ENCODE measurements at regions not wholly inside any gene's neighbourhood (a gene's known extent, or its start where the extent isn't known, plus 50 kb on each side); places are given as distances from the start of the nearest gene placed in this dataset.

- no peak for ATAC-seq
- intact Hi-C loops (cut with DNase I), result no loop called here
- no peak overlapping the region for H3K4me3 ChIP-seq
- no peak for DNase-seq
- H3K27me3 ChIP-seq, result no peaks in the 10 kb centered on the region
- H3K9me3 ChIP-seq, result no peaks in the 10 kb centered on the region
- no peak overlapping the region for H3K27ac ChIP-seq
- H3K36me3 ChIP-seq, result no peaks in the 10 kb centered on the region
- WGBS (ENCODE audit: insufficient coverage, low coverage, low lambda C conversion rate, missing lambda C conversion rate), result 53% methylated on average over 5 of the region's 5 CpGs
- no peak for TF ChIP-seq CTCF (IDR thresholded peaks at IDR 0.05)
- no peak for TF ChIP-seq POLR2A (IDR thresholded peaks at IDR 0.05)
- H3K4me1 ChIP-seq, result no peaks in the 10 kb centered on the region
Measured at GRCh38 chr2:126382998-126383397, 273.0 kb upstream of the GYPC start.

GRCh38 chr2:126383800-126384199, 272.2 kb upstream of the GYPC start:
- TF ChIP-seq POLR2A (IDR thresholded peaks at IDR 0.05) (no peak), CTCF (IDR thresholded peaks at IDR 0.05) (no peak)
- no peaks in the 10 kb centered on the region for H3K27me3 ChIP-seq
- H3K4me1 ChIP-seq, result no peaks in the 10 kb centered on the region
- no peak overlapping the region for H3K27ac ChIP-seq
- ATAC-seq (no peak), DNase-seq (no peak)
- intact Hi-C loops (cut with DNase I), result no loop called here
- no peaks in the 10 kb centered on the region for H3K36me3 ChIP-seq
- H3K4me3 ChIP-seq, result no peak overlapping the region
- no peaks in the 10 kb centered on the region for H3K9me3 ChIP-seq

GRCh38 chr2:126385441-126385840, 270.5 kb upstream of the GYPC start:
- intact Hi-C loops (cut with DNase I), result no loop called here
- ATAC-seq, result no peak
- no peaks in the 10 kb centered on the region for H3K4me1 ChIP-seq

GRCh38 chr2:126385983-126386382, 270.0 kb upstream of the GYPC start:
- intact Hi-C loops (cut with DNase I), result no loop called here
- TF ChIP-seq CTCF (IDR thresholded peaks at IDR 0.05) (no peak), POLR2A (IDR thresholded peaks at IDR 0.05) (no peak)
- no peak overlapping the region for H3K27ac ChIP-seq
- no peak for DNase-seq
- H3K4me3 ChIP-seq, result no peak overlapping the region
- no peaks in the 10 kb centered on the region for H3K36me3 ChIP-seq
- H3K27me3 ChIP-seq, result no peaks in the 10 kb centered on the region
- ATAC-seq, result no peak
- H3K9me3 ChIP-seq, result no peaks in the 10 kb centered on the region
- H3K4me1 ChIP-seq, result no peaks in the 10 kb centered on the region

More at GRCh38 chr2:126385441-126385840, 270.5 kb upstream of the GYPC start:
- no peak for DNase-seq
- Histone ChIP-seq H3K27me3 (no peaks in the 10 kb centered on the region), H3K27ac (no peak overlapping the region), H3K9me3 (no peaks in the 10 kb centered on the region), H3K4me3 (no peak overlapping the region), H3K36me3 (no peaks in the 10 kb centered on the region)
- TF ChIP-seq CTCF (IDR thresholded peaks at IDR 0.05) (no peak), POLR2A (IDR thresholded peaks at IDR 0.05) (no peak)

- H3K4me3 ChIP-seq, result no peak overlapping the region
- H3K27ac ChIP-seq, result no peak overlapping the region
- ATAC-seq, result no peak
- H3K27me3 ChIP-seq, result no peaks in the 10 kb centered on the region
- no peaks in the 10 kb centered on the region for H3K36me3 ChIP-seq
- no peaks in the 10 kb centered on the region for H3K4me1 ChIP-seq
- TF ChIP-seq CTCF (IDR thresholded peaks at IDR 0.05), result no peak
- no peak for TF ChIP-seq POLR2A (IDR thresholded peaks at IDR 0.05)
- WGBS (ENCODE audit: insufficient coverage, low coverage, low lambda C conversion rate, missing lambda C conversion rate), result 11% methylated on average over 1 of the region's 1 CpG
- intact Hi-C loops (cut with DNase I), result no loop called here
- H3K9me3 ChIP-seq, result no peaks in the 10 kb centered on the region
- DNase-seq, result no peak
Measured at GRCh38 chr2:126389446-126389845, 266.5 kb upstream of the GYPC start.

Measured in right lobe of liver (tissue), 6 donors.